Uterus (tissue), 3 donors: ENCODE measurements at regions not wholly inside any gene's neighbourhood (a gene's known extent, or its start where the extent isn't known, plus 50 kb on each side); places are given as distances from the start of the nearest gene placed in this dataset.

Source experiments
- DNase-seq, 2 donors: peaks; one replicate each; pipeline ENCODE4 v3.0.0-alpha.2; 2019 to 2020
- H3K27ac ChIP-seq, 2 donors: fragments of 200-600 bp; sonication (generic); 1 replicate in 1 of 2; 2 replicates in 1 of 2; pipeline ENCODE4 v1.5.1; 2016 to 2018
- H3K27me3 ChIP-seq, 2 donors: fragments of 200-600 bp; sonication (generic); one replicate each; pipeline ENCODE4 v1.5.1; 2018 to 2019; ENCODE audit warnings: control low read depth in 1 of 2
- H3K36me3 ChIP-seq, 2 donors: fragments of 200-600 bp; sonication (generic); one replicate each; pipeline ENCODE4 v1.5.1; 2019; ENCODE audit warnings: control low read depth in 1 of 2
- H3K4me1 ChIP-seq, 2 donors: fragments of 200-600 bp; sonication (generic); one replicate each; pipeline ENCODE4 v1.5.1; 2018 to 2019; ENCODE audit warnings: control low read depth in 1 of 2
- H3K4me3 ChIP-seq, 2 donors: fragments of 200-600 bp; sonication (generic); 1 replicate in 1 of 2; 2 replicates in 1 of 2; pipeline ENCODE4 v1.5.1; 2018 to 2019; ENCODE audit warnings: mild to moderate bottlenecking in 1 of 2
- H3K9me3 ChIP-seq, 2 donors: fragments of 200-600 bp; sonication (generic); one replicate each; pipeline ENCODE4 v1.5.1; 2019; ENCODE audit warnings: control low read depth in 1 of 2
- CTCF ChIP-seq, 4 experiments: fragments of 200-600 bp in 2 of 4; fragments of 450-650 bp in 2 of 4; sonication (generic) in 2 of 4; IDR thresholded peaks; one replicate each; pipeline ENCODE4 v1.5.1; 2016 to 2019; ENCODE audit warnings: antibody characterized with exemption in 4 of 4, mild to moderate bottlenecking in 2 of 4, moderate library complexity in 1 of 4
- POLR2A ChIP-seq, 2 donors: fragments of 450-650 bp; IDR thresholded peaks; one replicate each; pipeline ENCODE4 v1.6.1; 2016; ENCODE audit warnings: antibody characterized with exemption in 2 of 2, mild to moderate bottlenecking in 1 of 2, moderate library complexity in 1 of 2
- intact Hi-C: fragments of 100-400 bp; cut with DNase I; formaldehyde crosslinking; loops from one replicate; pipeline ENCODE4 v1.15.1; 2023; ENCODE audit warnings: low total_unique reads
- donor health status: DM: yes; HTN: yes; CAD: no.

- Histone ChIP-seq H3K4me1 (no peaks in the 10 kb centered on the region), H3K9me3 (no peaks in the 10 kb centered on the region), H3K4me3 (no peak overlapping the region), H3K36me3 (no peaks in the 10 kb centered on the region), H3K27me3 (no peaks in the 10 kb centered on the region), H3K27ac (no peak overlapping the region)
- no peak for DNase-seq
- intact Hi-C loops: no loop called here
- no peak for TF ChIP-seq POLR2A (IDR thresholded peaks at IDR 0.05)
- no peak for TF ChIP-seq CTCF (IDR thresholded peaks at IDR 0.05)
Measured at GRCh38 chr4:10753856-10754402, 69.4 kb upstream of the CLNK start.

- Histone ChIP-seq H3K9me3 (no peaks in the 10 kb centered on the region), H3K27ac (no peak overlapping the region)
- DNase-seq: no peak
Measured at GRCh38 chr4:10753336-10753735, 68.8 kb upstream of the CLNK start.

GRCh38 chr4:10750714-10751113 lies 66.1 kb upstream of the CLNK start:
- intact Hi-C loops: no loop called here
- Histone ChIP-seq H3K36me3 (no peaks in the 10 kb centered on the region), H3K27me3 (no peaks in the 10 kb centered on the region), H3K4me1 (no peaks in the 10 kb centered on the region), H3K4me3 (no peak overlapping the region), H3K9me3 (no peaks in the 10 kb centered on the region), H3K27ac (no peak overlapping the region)
- TF ChIP-seq CTCF (IDR thresholded peaks at IDR 0.05) (no peak), POLR2A (IDR thresholded peaks at IDR 0.05) (no peak)
- no peak for DNase-seq

More at GRCh38 chr4:10753336-10753735, 68.8 kb upstream of the CLNK start:
- Histone ChIP-seq H3K36me3 (no peaks in the 10 kb centered on the region), H3K27me3 (no peaks in the 10 kb centered on the region), H3K4me3 (no peak overlapping the region), H3K4me1 (no peaks in the 10 kb centered on the region)
- TF ChIP-seq CTCF (IDR thresholded peaks at IDR 0.05): no peak
- no peak for TF ChIP-seq POLR2A (IDR thresholded peaks at IDR 0.05)
- intact Hi-C loops: no loop called here

- Histone ChIP-seq H3K4me1 (no peaks in the 10 kb centered on the region), H3K27me3 (no peaks in the 10 kb centered on the region), H3K4me3 (no peak overlapping the region), H3K36me3 (no peaks in the 10 kb centered on the region), H3K27ac (no peak overlapping the region), H3K9me3 (no peaks in the 10 kb centered on the region)
- DNase-seq: no peak
- intact Hi-C loops: no loop called here
- no peak for TF ChIP-seq POLR2A (IDR thresholded peaks at IDR 0.05)
- TF ChIP-seq CTCF (IDR thresholded peaks at IDR 0.05): no peak
Measured at GRCh38 chr4:10747186-10747585, 62.6 kb upstream of the CLNK start.

- Histone ChIP-seq H3K36me3 (no peaks in the 10 kb centered on the region), H3K27me3 (no peaks in the 10 kb centered on the region), H3K27ac (no peak overlapping the region), H3K4me1 (no peaks in the 10 kb centered on the region), H3K9me3 (no peaks in the 10 kb centered on the region), H3K4me3 (no peak overlapping the region)
- intact Hi-C loops: no loop called here
- TF ChIP-seq POLR2A (IDR thresholded peaks at IDR 0.05): no peak
- no peak for TF ChIP-seq CTCF (IDR thresholded peaks at IDR 0.05)
- DNase-seq: no peak
Measured at GRCh38 chr4:10746371-10747171, 62.0 kb upstream of the CLNK start.
